GM18505 (cell line): ENCODE measurements at regions not wholly inside any gene's neighbourhood (a gene's known extent, or its start where the extent isn't known, plus 50 kb on each side); places are given as distances from the start of the nearest gene placed in this dataset.

Experiments
- ATAC-seq: cut with Tn5 transposase; IDR thresholded peaks from one replicate; pipeline ENCODE4 v1.9.1; 2021; ENCODE audit not compliant: unreplicated experiment
- POLR2A ChIP-seq: IDR thresholded peaks from 4 replicates; pipeline ENCODE4 v1.6.1; 2011; ENCODE audit warnings: borderline replicate concordance; ENCODE audit not compliant: insufficient read depth, insufficient read length; ENCODE audit errors: extremely low read depth

GRCh38 chr1:62917314-62917713, 133.4 kb downstream of the ATG4C start:
- no peak for ATAC-seq
- no peak for TF ChIP-seq POLR2A

- TF ChIP-seq POLR2A: no peak
Observed at GRCh38 chr1:62917805-62918204, 133.9 kb downstream of the ATG4C start.

GRCh38 chr1:62918700-62919099, 134.8 kb downstream of the ATG4C start:
- TF ChIP-seq POLR2A: no peak

More at GRCh38 chr1:62917805-62918204, 133.9 kb downstream of the ATG4C start:
- no peak for ATAC-seq

GRCh38 chr1:62922006-62922405, 138.1 kb downstream of the ATG4C start:
- no peak for ATAC-seq
- TF ChIP-seq POLR2A: no peak

More at GRCh38 chr1:62918700-62919099, 134.8 kb downstream of the ATG4C start:
- ATAC-seq: no peak

GRCh38 chr1:62924983-62925790, 141.3 kb downstream of the ATG4C start:
- TF ChIP-seq POLR2A: no peak
- no peak for ATAC-seq

GRCh38 chr1:62926681-62927252, 142.8 kb downstream of the ATG4C start:
- no peak for TF ChIP-seq POLR2A
- ATAC-seq: no peak

- ATAC-seq: no peak
- no peak for TF ChIP-seq POLR2A
Observed at GRCh38 chr1:62928885-62929284, 145.0 kb downstream of the ATG4C start.

GRCh38 chr1:62937634-62938296, 153.8 kb downstream of the ATG4C start:
- ATAC-seq: no peak
- TF ChIP-seq POLR2A: no peak

GRCh38 chr1:62941780-62942179, 157.8 kb downstream of the ATG4C start:
- no peak for ATAC-seq
- no peak for TF ChIP-seq POLR2A

- no peak for TF ChIP-seq POLR2A
- ATAC-seq: no peak
Observed at GRCh38 chr1:62946511-62946910, 162.6 kb downstream of the ATG4C start.

- TF ChIP-seq POLR2A: no peak
- ATAC-seq: no peak
Observed at GRCh38 chr1:62951428-62951827, 167.5 kb downstream of the ATG4C start.

GRCh38 chr1:62952596-62952995, 168.7 kb downstream of the ATG4C start:
- no peak for TF ChIP-seq POLR2A
- no peak for ATAC-seq

GRCh38 chr1:62953633-62954032, 169.7 kb downstream of the ATG4C start:
- no peak for TF ChIP-seq POLR2A
- ATAC-seq: no peak

GRCh38 chr1:62954758-62955157, 170.8 kb downstream of the ATG4C start:
- no peak for ATAC-seq
- no peak for TF ChIP-seq POLR2A

- TF ChIP-seq POLR2A: no peak
- no peak for ATAC-seq
Observed at GRCh38 chr1:62955666-62956065, 171.7 kb downstream of the ATG4C start.
